ENCODE measurements at regions not wholly inside any gene's neighbourhood (a gene's known extent, or its start where the extent isn't known, plus 50 kb on each side); places are given as distances from the start of the nearest gene placed in this dataset.

DNA sequence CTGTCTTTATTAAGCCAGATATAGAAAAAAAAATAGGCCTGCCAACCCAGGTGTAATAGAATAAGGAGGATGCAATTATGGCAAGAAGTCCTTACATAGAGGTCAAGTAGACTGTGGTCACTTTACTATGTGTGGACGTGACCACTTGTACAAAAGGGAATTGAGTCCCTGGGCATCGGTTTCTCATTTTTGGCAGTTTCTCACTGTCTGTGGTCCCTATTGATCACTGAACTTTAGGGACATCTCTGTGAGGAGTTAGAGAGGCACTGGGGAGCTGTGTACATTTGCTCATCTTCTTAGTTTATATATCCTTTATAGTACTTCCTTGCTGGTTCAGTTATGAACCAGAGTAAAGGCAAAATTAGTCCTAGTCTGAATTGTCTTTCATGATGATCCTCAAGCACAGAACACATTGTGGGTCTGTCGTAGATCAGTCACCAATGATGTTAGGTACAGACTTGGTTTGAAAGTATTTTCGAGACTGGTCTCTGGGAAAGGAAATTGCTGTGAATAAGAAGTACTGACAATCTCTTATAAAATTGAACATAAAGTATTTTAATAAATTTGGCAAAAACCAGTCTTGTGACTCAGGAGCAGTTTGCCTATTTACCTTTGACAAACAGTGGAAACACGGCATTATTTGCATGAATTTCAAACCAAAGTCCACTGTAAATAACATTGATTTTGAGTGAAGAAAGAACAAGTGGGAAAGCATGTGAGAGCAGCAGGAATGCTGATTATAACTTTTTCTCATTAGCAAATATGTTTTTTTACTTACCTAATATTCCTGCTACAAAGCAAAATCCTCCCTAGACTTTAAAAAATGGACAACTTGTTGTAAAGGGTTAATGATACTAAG is 218.9 kb upstream of the DPH6 start:
- no peak for TF ChIP-seq POLR2A (IDR thresholded peaks at IDR 0.05)
- TF ChIP-seq, protein P1, sequence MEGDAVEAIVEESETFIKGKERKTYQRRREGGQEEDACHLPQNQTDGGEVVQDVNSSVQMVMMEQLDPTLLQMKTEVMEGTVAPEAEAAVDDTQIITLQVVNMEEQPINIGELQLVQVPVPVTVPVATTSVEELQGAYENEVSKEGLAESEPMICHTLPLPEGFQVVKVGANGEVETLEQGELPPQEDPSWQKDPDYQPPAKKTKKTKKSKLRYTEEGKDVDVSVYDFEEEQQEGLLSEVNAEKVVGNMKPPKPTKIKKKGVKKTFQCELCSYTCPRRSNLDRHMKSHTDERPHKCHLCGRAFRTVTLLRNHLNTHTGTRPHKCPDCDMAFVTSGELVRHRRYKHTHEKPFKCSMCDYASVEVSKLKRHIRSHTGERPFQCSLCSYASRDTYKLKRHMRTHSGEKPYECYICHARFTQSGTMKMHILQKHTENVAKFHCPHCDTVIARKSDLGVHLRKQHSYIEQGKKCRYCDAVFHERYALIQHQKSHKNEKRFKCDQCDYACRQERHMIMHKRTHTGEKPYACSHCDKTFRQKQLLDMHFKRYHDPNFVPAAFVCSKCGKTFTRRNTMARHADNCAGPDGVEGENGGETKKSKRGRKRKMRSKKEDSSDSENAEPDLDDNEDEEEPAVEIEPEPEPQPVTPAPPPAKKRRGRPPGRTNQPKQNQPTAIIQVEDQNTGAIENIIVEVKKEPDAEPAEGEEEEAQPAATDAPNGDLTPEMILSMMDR (IDR thresholded peaks at IDR 0.05): no peak
